Epidermal melanocyte (primary cell): ENCODE measurements at regions not wholly inside any gene's neighbourhood (a gene's known extent, or its start where the extent isn't known, plus 50 kb on each side); places are given as distances from the start of the nearest gene placed in this dataset.
"Not testable (repeated sequence)": the region's sequence is repeated elsewhere in the genome, so short reads cannot be mapped to it uniquely, and the experiment has no call there.

Experiments used
- DNase-seq: peaks from one replicate; pipeline ENCODE4 v3.0.0; 2011; ENCODE audit warnings: low spot score; ENCODE audit not compliant: insufficient read length

- no peak for DNase-seq
Observed at GRCh38 chr4:83783215-83783614, 247.3 kb downstream of the GPAT3 start.

GRCh38 chr4:83782591-83782990 is 246.7 kb downstream of the GPAT3 start:
- no peak for DNase-seq

GRCh38 chr4:83781434-83781833 is 245.5 kb downstream of the GPAT3 start:
- no peak for DNase-seq

- DNase-seq, result no peak
Observed at GRCh38 chr4:83780053-83780733, 244.3 kb downstream of the GPAT3 start.

GRCh38 chr4:83779103-83780052 is 243.5 kb downstream of the GPAT3 start:
- DNase-seq, result no peak

- no peak for DNase-seq
Observed at GRCh38 chr4:83772685-83773084, 236.8 kb downstream of the GPAT3 start.

GRCh38 chr4:83771113-83771705 is 235.3 kb downstream of the GPAT3 start:
- DNase-seq, result peak; percentile 81

- DNase-seq, result no peak
Observed at GRCh38 chr4:83768146-83768545, 232.2 kb downstream of the GPAT3 start.

GRCh38 chr4:83767067-83767466 is 231.2 kb downstream of the GPAT3 start:
- no peak for DNase-seq

- DNase-seq, result no peak
Observed at GRCh38 chr4:83759611-83760010, 223.7 kb downstream of the GPAT3 start.

- DNase-seq, result no peak
Observed at GRCh38 chr4:83758285-83758684, 222.4 kb downstream of the GPAT3 start.

GRCh38 chr4:83757121-83757621 is 221.3 kb downstream of the GPAT3 start:
- DNase-seq, result no peak

GRCh38 chr4:83753260-83753659 is 217.4 kb downstream of the GPAT3 start:
- no peak for DNase-seq

- DNase-seq, result no peak
Observed at GRCh38 chr4:83751336-83751949, 215.5 kb downstream of the GPAT3 start.

GRCh38 chr4:83748711-83749110 is 212.8 kb downstream of the GPAT3 start:
- DNase-seq, result no peak

GRCh38 chr4:83738895-83739294 is 203.0 kb downstream of the GPAT3 start:
- no peak for DNase-seq

- DNase-seq, result no peak
Observed at GRCh38 chr4:83734576-83734975, 198.7 kb downstream of the GPAT3 start.

- no peak for DNase-seq
Observed at GRCh38 chr4:83732114-83732635, 196.3 kb downstream of the GPAT3 start.

- DNase-seq, result no peak
Observed at GRCh38 chr4:83731609-83732008, 195.7 kb downstream of the GPAT3 start.

- not testable (repeated sequence) for DNase-seq
Observed at GRCh38 chr4:83730958-83731357, 195.1 kb downstream of the GPAT3 start.

GRCh38 chr4:83728191-83728590 is 192.3 kb downstream of the GPAT3 start:
- DNase-seq, result no peak
